ENCODE measurements at regions not wholly inside any gene's neighbourhood (a gene's known extent, or its start where the extent isn't known, plus 50 kb on each side); places are given as distances from the start of the nearest gene placed in this dataset.

GRCh38 chr4:156128616-156129015, 174.9 kb upstream of the CTSO start:
- TF ChIP-seq CEBPB (IDR thresholded peaks at IDR 0.05; ENCODE audit: low read depth, low read length) (no peak), USF2 (IDR thresholded peaks at IDR 0.05; ENCODE audit: low read depth, low read length) (no peak), CTCF (conservative IDR thresholded peaks at IDR 0.05; ENCODE audit: low read depth, low read length) (no peak), MXI1 (IDR thresholded peaks at IDR 0.05; ENCODE audit: borderline replicate concordance, low read depth, low read length) (no peak), POLR2A (IDR thresholded peaks at IDR 0.05; ENCODE audit: low read depth, low read length) (no peak), CHD1 (IDR thresholded peaks at IDR 0.05; ENCODE audit: low read depth, low read length) (no peak), RFX5 (IDR thresholded peaks at IDR 0.05; ENCODE audit: low read depth, low read length) (no peak), RAD21 (IDR thresholded peaks at IDR 0.05; ENCODE audit: low read length) (no peak), NFE2L2 (IDR thresholded peaks at IDR 0.05; ENCODE audit: low read depth, low read length) (no peak), RCOR1 (IDR thresholded peaks at IDR 0.05; ENCODE audit: insufficient replicate concordance, low read length) (no peak), BHLHE40 (IDR thresholded peaks at IDR 0.05; ENCODE audit: low read depth, low read length) (no peak), SMC3 (IDR thresholded peaks at IDR 0.05; ENCODE audit: low read depth, low read length) (no peak), FOS (IDR thresholded peaks at IDR 0.05; ENCODE audit: low read depth, low read length) (no peak)
